Glutamatergic neuron (in vitro differentiated cells): ENCODE measurements at regions not wholly inside any gene's neighbourhood (a gene's known extent, or its start where the extent isn't known, plus 50 kb on each side); places are given as distances from the start of the nearest gene placed in this dataset.

Experiments used
- DNase-seq: peaks from one replicate; pipeline ENCODE4 v3.0.0; 2022
- H3K27ac Mint-ChIP-seq: one replicate; pipeline ENCODE4 v1.8.0; 2020; ENCODE audit warnings: mild to moderate bottlenecking, mixed read lengths, inconsistent platforms; ENCODE audit not compliant: unreplicated experiment
- H3K27me3 Mint-ChIP-seq: one replicate; pipeline ENCODE4 v1.8.0; 2020; ENCODE audit warnings: mild to moderate bottlenecking, moderate library complexity, mixed read lengths, inconsistent platforms; ENCODE audit not compliant: unreplicated experiment
- H3K36me3 Mint-ChIP-seq: one replicate; pipeline ENCODE4 v1.8.0; 2020; ENCODE audit warnings: mild to moderate bottlenecking, mixed read lengths, inconsistent platforms; ENCODE audit not compliant: unreplicated experiment
- H3K4me1 Mint-ChIP-seq: one replicate; pipeline ENCODE4 v1.8.0; 2020; ENCODE audit warnings: mild to moderate bottlenecking, low read depth, mixed read lengths, inconsistent platforms; ENCODE audit not compliant: unreplicated experiment
- H3K4me3 Mint-ChIP-seq: one replicate; pipeline ENCODE4 v1.8.0; 2020; ENCODE audit warnings: mild to moderate bottlenecking, mixed read lengths, inconsistent platforms; ENCODE audit not compliant: unreplicated experiment
- H3K9me3 Mint-ChIP-seq: one replicate; pipeline ENCODE4 v1.8.0; 2020; ENCODE audit warnings: mild to moderate bottlenecking, moderate library complexity, mixed read lengths, inconsistent platforms; ENCODE audit not compliant: unreplicated experiment
- TF ChIP-seq, protein P1 (sequence below): fragments of 200-600 bp; sonication (generic); IDR thresholded peaks from one replicate; pipeline ENCODE4 v1.5.0; 2021; ENCODE audit not compliant: partially characterized antibody, unreplicated experiment

DNA sequence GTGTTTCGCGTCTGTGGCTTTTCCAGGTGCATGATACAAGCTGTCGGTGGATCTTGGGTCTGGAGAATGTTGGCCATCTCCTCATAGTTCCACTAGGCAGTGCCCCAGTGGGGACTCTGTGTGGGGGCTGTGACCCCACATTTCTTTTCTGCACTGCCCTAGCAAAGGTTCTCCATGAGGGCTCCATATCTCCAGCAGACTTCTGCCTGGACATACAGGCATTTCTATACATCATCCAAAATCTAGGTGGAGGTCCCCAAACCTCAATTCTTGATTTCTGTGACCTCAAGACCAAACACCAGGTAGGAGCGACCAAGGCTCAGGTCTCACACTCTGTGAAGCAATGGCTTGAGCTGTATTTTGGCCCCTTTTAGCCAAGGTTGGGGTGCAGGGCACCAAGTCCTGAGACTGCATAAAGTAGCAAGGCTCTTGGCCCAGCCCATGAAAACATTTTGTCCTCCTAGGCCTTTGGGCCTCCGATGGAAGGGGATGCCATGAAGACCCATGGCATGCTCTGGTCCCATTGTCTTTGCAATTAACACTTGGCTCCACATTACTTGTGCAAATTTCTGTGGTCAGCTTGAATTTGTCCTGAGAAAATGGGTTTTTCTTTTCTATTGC is 615.3 kb downstream of the ZBBX start:
- Mint-ChIP-seq H3K36me3 (peaks cover 13% of the 10 kb centered on the region), H3K27me3 (no peaks in the 10 kb centered on the region), H3K4me3 (no peak overlapping the region), H3K9me3 (no peaks in the 10 kb centered on the region), H3K27ac (no peak overlapping the region), H3K4me1 (no peaks in the 10 kb centered on the region)
- TF ChIP-seq, protein P1, sequence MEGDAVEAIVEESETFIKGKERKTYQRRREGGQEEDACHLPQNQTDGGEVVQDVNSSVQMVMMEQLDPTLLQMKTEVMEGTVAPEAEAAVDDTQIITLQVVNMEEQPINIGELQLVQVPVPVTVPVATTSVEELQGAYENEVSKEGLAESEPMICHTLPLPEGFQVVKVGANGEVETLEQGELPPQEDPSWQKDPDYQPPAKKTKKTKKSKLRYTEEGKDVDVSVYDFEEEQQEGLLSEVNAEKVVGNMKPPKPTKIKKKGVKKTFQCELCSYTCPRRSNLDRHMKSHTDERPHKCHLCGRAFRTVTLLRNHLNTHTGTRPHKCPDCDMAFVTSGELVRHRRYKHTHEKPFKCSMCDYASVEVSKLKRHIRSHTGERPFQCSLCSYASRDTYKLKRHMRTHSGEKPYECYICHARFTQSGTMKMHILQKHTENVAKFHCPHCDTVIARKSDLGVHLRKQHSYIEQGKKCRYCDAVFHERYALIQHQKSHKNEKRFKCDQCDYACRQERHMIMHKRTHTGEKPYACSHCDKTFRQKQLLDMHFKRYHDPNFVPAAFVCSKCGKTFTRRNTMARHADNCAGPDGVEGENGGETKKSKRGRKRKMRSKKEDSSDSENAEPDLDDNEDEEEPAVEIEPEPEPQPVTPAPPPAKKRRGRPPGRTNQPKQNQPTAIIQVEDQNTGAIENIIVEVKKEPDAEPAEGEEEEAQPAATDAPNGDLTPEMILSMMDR, result no peak
- no peak for DNase-seq

DNA sequence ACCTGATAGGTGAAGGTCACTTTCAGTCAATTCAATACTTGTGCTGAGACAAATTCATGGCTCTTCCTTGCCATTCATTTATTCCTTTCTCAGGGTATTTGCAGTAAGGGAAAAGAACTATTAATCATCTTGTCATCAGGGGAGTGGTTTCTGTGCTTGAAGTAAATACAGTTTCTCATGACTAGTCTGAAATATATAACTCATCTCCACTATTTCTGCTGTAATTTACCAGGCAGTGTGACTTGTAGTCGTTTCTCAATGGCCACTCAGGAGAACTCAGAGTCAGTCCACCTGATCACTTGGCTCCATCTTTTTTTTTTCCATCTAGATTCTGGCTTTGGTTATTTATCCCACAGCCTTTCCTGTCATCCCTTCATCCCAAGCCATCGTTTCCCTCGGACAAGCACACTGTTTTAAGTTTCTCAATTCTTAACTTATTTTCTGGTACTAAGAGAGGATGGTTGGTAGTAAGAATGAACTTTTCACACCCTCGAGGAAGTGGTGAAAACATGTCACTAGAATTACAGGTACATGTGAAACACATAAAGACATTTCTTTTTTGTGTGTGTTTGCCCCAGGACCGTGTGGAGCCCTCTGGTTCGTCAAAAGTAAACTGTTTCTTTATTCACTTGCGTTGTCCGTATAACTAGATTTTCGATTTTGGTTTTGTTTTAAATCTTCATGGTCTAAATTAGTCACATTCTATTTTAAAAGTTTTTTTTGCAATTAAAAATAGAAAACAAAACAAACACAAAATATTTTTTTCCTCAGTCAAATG is 620.2 kb downstream of the ZBBX start:
- Mint-ChIP-seq H3K9me3 (no peaks in the 10 kb centered on the region), H3K4me1 (no peaks in the 10 kb centered on the region), H3K36me3 (peaks cover 5% of the 10 kb centered on the region), H3K4me3 (no peak overlapping the region), H3K27ac (no peak overlapping the region), H3K27me3 (no peaks in the 10 kb centered on the region)
- TF ChIP-seq, protein P1, result no peak
- no peak for DNase-seq

DNA sequence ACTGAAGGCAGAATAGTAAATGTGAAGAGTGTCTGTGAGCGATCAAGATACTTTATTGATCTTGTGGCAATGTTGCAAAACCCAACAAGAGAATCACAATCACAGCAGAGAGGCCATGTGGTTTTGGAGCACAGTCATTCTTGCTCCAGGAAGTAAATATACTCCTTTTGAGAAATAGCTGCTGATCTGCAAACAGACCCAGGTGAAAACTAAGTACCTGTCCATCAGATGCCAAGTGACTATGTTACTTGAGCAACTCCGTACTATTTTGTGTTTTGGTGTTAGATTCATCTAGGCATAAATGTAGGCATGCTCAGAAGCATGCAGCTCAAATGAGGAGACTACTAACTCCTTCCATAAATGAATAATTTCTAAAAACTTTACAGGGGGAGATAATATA is 627.9 kb downstream of the ZBBX start:
- Mint-ChIP-seq H3K4me1 (no peaks in the 10 kb centered on the region), H3K27ac (no peak overlapping the region), H3K27me3 (no peaks in the 10 kb centered on the region), H3K36me3 (no peaks in the 10 kb centered on the region), H3K4me3 (no peak overlapping the region), H3K9me3 (no peaks in the 10 kb centered on the region)
- no peak for DNase-seq
- TF ChIP-seq, protein P1, result no peak

DNA sequence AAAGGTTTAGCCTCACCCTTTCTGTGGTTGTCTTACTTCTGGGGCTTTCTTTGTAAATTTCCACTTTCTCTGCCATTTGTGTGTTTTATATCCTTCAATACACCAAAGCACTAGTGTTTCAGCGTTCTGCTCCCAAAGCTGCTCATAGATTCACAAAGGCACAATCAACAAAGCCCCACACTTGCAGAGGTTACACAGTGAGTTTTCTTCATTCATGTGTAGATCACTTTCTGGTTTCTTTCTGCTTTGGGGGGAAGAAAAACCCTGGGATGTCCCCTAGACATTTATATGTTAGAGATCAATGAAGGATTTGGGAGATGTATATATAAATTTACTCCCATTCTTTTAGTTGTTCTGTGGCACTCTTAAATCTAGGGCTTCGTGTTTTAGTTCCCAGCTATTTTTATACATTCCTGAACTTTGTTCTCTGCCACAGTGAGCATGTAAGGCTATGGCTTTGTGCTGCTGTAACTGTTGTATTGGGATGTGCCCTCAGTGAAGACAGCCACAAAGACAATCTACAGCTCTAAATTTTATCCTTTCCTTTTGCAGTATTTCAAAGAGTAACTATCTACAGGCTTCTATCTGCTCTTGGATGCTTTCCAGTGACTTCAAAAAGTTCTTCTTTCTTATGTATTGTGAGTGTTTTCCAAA is 636.5 kb downstream of the ZBBX start:
- no peaks in the 10 kb centered on the region for H3K4me1 Mint-ChIP-seq
- no peaks in the 10 kb centered on the region for H3K9me3 Mint-ChIP-seq
- H3K36me3 Mint-ChIP-seq, result no peaks in the 10 kb centered on the region
- no peaks in the 10 kb centered on the region for H3K27me3 Mint-ChIP-seq
- DNase-seq, result no peak
- H3K27ac Mint-ChIP-seq, result no peak overlapping the region
- H3K4me3 Mint-ChIP-seq, result no peak overlapping the region
- TF ChIP-seq, protein P1, result no peak

DNA sequence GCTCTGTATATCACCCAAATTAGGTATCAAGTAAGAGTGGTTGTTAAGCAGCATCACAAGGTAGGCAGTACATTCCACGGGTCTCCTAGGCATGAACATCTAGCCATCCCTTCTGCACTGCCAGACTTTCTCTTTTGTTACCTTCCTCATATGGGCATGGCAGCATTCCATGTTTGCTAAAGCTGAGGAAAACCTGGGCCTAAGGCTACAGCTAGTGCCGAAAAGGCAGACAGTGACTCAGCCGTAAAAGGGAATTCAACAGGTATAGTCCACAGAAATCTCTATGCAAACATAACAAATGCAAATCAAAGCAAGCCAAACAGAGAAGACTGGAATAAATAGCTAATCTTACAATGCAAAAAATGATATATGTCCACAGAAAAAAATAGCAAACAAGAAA is 645.4 kb downstream of the ZBBX start:
- no peaks in the 10 kb centered on the region for H3K4me1 Mint-ChIP-seq
- no peak overlapping the region for H3K4me3 Mint-ChIP-seq
- no peaks in the 10 kb centered on the region for H3K36me3 Mint-ChIP-seq
- H3K27me3 Mint-ChIP-seq, result no peaks in the 10 kb centered on the region
- no peak overlapping the region for H3K27ac Mint-ChIP-seq
- no peaks in the 10 kb centered on the region for H3K9me3 Mint-ChIP-seq
- TF ChIP-seq, protein P1, result no peak
- no peak for DNase-seq
